ENCODE measurements at regions not wholly inside any gene's neighbourhood (a gene's known extent, or its start where the extent isn't known, plus 50 kb on each side); places are given as distances from the start of the nearest gene placed in this dataset.

DNA sequence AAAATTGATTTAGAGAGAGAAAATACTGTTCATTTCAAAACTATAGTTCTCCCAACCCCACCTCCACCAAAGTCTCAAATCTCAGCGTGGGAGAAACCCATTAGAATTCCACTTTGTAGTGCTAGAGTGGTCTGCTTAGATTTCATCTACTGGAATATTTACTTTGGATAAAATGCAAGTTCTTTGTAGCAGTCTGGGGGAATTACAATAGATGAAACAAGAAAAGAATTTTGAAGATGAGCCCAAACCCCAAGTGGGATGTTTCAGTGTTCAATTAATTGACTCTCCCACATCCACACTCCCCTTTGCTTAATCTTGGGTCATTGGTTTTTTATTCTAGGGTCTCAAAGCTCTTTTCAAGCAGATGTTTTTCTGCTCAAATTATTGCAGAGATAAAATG lies 97.8 kb downstream of the RPL22L1 start:
- no peak for TF ChIP-seq FOXJ3 (CRISPR knock-in tag; IDR thresholded peaks at IDR 0.05)
- no peak for TF ChIP-seq FOXM1 (IDR thresholded peaks at IDR 0.05; ENCODE audit: low read depth)
- no peak for TF ChIP-seq EP300 (IDR thresholded peaks at IDR 0.05; ENCODE audit: borderline replicate concordance in 1 of 2, low read depth in 1 of 2, low read length in 1 of 2)
- TF ChIP-seq ELF1 (IDR thresholded peaks at IDR 0.05): no peak
- TF ChIP-seq SIN3A (IDR thresholded peaks at IDR 0.05; ENCODE audit: borderline replicate concordance, low read depth, low read length): no peak
- TF ChIP-seq, protein P1, sequence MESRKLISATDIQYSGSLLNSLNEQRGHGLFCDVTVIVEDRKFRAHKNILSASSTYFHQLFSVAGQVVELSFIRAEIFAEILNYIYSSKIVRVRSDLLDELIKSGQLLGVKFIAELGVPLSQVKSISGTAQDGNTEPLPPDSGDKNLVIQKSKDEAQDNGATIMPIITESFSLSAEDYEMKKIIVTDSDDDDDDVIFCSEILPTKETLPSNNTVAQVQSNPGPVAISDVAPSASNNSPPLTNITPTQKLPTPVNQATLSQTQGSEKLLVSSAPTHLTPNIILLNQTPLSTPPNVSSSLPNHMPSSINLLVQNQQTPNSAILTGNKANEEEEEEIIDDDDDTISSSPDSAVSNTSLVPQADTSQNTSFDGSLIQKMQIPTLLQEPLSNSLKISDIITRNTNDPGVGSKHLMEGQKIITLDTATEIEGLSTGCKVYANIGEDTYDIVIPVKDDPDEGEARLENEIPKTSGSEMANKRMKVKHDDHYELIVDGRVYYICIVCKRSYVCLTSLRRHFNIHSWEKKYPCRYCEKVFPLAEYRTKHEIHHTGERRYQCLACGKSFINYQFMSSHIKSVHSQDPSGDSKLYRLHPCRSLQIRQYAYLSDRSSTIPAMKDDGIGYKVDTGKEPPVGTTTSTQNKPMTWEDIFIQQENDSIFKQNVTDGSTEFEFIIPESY (IDR thresholded peaks at IDR 0.05; ENCODE audit: borderline replicate concordance, low read depth): no peak
- no peak for TF ChIP-seq RCOR1 (IDR thresholded peaks at IDR 0.05; ENCODE audit: low read length)
- TF ChIP-seq, protein P2, sequence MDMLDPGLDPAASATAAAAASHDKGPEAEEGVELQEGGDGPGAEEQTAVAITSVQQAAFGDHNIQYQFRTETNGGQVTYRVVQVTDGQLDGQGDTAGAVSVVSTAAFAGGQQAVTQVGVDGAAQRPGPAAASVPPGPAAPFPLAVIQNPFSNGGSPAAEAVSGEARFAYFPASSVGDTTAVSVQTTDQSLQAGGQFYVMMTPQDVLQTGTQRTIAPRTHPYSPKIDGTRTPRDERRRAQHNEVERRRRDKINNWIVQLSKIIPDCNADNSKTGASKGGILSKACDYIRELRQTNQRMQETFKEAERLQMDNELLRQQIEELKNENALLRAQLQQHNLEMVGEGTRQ (IDR thresholded peaks at IDR 0.05; ENCODE audit: borderline replicate concordance, low read depth, low read length): no peak
- no peak for TF ChIP-seq SMC3 (IDR thresholded peaks at IDR 0.05; ENCODE audit: low read depth, low read length)
- TF ChIP-seq, protein P3, sequence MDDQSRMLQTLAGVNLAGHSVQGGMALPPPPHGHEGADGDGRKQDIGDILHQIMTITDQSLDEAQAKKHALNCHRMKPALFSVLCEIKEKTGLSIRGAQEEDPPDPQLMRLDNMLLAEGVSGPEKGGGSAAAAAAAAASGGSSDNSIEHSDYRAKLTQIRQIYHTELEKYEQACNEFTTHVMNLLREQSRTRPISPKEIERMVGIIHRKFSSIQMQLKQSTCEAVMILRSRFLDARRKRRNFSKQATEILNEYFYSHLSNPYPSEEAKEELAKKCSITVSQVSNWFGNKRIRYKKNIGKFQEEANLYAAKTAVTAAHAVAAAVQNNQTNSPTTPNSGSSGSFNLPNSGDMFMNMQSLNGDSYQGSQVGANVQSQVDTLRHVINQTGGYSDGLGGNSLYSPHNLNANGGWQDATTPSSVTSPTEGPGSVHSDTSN (IDR thresholded peaks at IDR 0.05): no peak
- TF ChIP-seq, protein P4, sequence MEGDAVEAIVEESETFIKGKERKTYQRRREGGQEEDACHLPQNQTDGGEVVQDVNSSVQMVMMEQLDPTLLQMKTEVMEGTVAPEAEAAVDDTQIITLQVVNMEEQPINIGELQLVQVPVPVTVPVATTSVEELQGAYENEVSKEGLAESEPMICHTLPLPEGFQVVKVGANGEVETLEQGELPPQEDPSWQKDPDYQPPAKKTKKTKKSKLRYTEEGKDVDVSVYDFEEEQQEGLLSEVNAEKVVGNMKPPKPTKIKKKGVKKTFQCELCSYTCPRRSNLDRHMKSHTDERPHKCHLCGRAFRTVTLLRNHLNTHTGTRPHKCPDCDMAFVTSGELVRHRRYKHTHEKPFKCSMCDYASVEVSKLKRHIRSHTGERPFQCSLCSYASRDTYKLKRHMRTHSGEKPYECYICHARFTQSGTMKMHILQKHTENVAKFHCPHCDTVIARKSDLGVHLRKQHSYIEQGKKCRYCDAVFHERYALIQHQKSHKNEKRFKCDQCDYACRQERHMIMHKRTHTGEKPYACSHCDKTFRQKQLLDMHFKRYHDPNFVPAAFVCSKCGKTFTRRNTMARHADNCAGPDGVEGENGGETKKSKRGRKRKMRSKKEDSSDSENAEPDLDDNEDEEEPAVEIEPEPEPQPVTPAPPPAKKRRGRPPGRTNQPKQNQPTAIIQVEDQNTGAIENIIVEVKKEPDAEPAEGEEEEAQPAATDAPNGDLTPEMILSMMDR (IDR thresholded peaks at IDR 0.05): no peak
- no peak for TF ChIP-seq MXI1 (IDR thresholded peaks at IDR 0.05; ENCODE audit: low read depth, low read length)
- no peak for TF ChIP-seq JUND (IDR thresholded peaks at IDR 0.05)
- no peaks in the 10 kb centered on the region for H3F3A ChIP-seq (replicated peaks; ENCODE audit: insufficient read depth)
- WGBS (ENCODE audit: low lambda C conversion rate): 62% methylated on average over 1 of the region's 1 CpG
- H3K9me3 ChIP-seq: no peaks in the 10 kb centered on the region
- no peak overlapping the region for H3K4me3 ChIP-seq (ENCODE audit: low read depth in 2 of 2, low read length in 1 of 2)
- no peaks in the 10 kb centered on the region for H3K27me3 ChIP-seq (ENCODE audit: insufficient read depth)
- H2AFZ ChIP-seq (ENCODE audit: low read depth): no peak overlapping the region
- no peaks in the 10 kb centered on the region; a peak in 1 of 4 replicates for H3K4me1 ChIP-seq (ENCODE audit: control insufficient read depth in 1 of 2, insufficient read depth in 2 of 2, low read depth in 1 of 2, low read length in 1 of 2)
- no peaks in the 10 kb centered on the region for H3K9me2 ChIP-seq
- no peaks in the 10 kb centered on the region for H3K36me3 ChIP-seq (replicated peaks in 1 of 2; ENCODE audit: control insufficient read depth in 1 of 2, insufficient read depth in 2 of 2, low read length in 1 of 2)
- H3K4me2 ChIP-seq: 0 out of 2 replicates have a peak overlapping the region, but pooled peaks have one; percentile 0
- no peaks in the 10 kb centered on the region for H4K20me1 ChIP-seq (ENCODE audit: insufficient read depth)
- H3K9ac ChIP-seq: no peak overlapping the region
- no peaks in the 10 kb centered on the region for H3K79me2 ChIP-seq (ENCODE audit: insufficient read depth)
- CTCF ChIA-PET: no interaction called here
- no peak for DNase-seq
- POLR2A ChIA-PET: no interaction called here
- H3K27ac ChIP-seq (ENCODE audit: low read depth in 2 of 2, low read length in 1 of 2): no peak overlapping the region; a peak in 1 of 4 replicates

All from SK-N-SH (cell line).